ENCODE measurements at regions not wholly inside any gene's neighbourhood (a gene's known extent, or its start where the extent isn't known, plus 50 kb on each side); places are given as distances from the start of the nearest gene placed in this dataset.

DNA sequence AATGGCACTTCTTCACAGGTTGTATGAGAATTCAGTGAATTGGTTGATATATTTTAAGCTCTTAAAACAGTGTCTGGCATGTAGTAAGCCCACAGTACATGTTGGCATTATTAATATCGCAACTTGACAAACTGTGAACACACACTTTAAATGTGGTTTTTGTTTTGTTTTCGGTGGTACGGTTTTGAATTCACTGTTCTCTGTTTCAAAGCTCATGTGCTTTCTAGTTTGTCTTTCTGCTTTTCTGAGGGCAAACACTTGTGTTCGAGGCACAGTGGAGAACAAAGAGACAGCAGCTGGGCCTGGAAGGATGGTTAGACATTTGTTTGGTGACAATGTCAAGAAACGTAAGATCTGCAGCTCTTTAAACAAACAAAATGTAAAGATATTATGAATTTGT, 276.5 kb upstream of the MC4R start:
- no peak overlapping the region for H3K4me3 ChIP-seq (ENCODE audit: low read length)
- TF ChIP-seq, protein P1, sequence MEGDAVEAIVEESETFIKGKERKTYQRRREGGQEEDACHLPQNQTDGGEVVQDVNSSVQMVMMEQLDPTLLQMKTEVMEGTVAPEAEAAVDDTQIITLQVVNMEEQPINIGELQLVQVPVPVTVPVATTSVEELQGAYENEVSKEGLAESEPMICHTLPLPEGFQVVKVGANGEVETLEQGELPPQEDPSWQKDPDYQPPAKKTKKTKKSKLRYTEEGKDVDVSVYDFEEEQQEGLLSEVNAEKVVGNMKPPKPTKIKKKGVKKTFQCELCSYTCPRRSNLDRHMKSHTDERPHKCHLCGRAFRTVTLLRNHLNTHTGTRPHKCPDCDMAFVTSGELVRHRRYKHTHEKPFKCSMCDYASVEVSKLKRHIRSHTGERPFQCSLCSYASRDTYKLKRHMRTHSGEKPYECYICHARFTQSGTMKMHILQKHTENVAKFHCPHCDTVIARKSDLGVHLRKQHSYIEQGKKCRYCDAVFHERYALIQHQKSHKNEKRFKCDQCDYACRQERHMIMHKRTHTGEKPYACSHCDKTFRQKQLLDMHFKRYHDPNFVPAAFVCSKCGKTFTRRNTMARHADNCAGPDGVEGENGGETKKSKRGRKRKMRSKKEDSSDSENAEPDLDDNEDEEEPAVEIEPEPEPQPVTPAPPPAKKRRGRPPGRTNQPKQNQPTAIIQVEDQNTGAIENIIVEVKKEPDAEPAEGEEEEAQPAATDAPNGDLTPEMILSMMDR (conservative IDR thresholded peaks at IDR 0.05; ENCODE audit: low read length) = no peak
- DNase-seq (ENCODE audit: low read depth) = no peak

DNA sequence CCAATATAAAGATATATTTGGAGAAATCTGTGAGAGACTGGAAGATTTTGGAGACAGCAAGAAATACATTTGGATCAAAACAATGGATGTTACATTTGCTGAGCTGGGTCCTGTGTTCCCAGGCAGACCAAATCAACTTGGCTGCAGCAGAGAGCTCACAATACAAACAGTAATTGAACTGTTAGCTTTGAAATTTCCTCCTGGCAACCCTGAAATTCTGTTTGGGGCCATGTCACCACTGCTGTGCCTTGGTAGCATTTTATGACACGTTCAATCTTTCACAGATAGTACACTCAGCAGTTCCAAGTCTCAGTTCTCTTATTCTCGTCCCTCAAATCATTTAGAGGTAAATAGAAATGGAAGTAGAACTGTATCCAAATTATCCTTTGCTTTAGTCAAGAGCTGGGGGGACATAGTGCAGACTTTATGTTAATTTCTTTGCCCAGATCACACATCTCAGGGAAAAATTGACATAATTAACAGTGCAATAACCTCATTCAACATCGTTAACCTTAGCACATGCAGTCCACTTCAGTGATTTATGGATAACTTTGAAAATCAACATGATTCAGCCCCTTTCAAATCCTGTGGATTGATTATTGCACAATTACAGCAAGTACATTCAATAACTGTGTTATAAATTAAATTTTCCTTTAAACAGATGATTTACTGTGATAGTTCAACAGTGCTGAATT, 277.4 kb upstream of the MC4R start:
- H3K4me3 ChIP-seq (ENCODE audit: low read length) = no peak overlapping the region
- TF ChIP-seq, protein P1 (conservative IDR thresholded peaks at IDR 0.05; ENCODE audit: low read length) = no peak
- DNase-seq (ENCODE audit: low read depth) = no peak

DNA sequence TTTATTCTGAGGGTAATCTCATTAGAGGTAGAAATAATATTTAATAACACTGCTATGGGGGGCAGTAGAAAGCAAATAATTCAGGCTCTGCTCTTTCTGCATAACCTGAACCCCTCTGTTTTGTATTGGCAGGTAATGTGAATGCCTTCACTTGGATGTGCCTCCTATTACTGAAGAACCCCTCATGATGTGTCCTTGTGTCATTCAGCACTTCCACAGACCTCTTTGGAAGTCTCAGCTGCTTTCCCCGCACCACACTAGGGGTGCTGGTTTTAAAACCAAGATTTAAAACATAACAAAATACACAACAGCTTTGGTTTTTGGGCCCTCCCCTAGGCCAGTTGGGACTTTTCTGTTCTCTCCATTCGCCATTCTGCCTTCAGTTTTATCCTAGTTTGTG, 281.7 kb upstream of the MC4R start:
- DNase-seq (ENCODE audit: low read depth) = no peak
- no peak overlapping the region for H3K4me3 ChIP-seq (ENCODE audit: low read length)
- TF ChIP-seq, protein P1 (conservative IDR thresholded peaks at IDR 0.05; ENCODE audit: low read length) = no peak

DNA sequence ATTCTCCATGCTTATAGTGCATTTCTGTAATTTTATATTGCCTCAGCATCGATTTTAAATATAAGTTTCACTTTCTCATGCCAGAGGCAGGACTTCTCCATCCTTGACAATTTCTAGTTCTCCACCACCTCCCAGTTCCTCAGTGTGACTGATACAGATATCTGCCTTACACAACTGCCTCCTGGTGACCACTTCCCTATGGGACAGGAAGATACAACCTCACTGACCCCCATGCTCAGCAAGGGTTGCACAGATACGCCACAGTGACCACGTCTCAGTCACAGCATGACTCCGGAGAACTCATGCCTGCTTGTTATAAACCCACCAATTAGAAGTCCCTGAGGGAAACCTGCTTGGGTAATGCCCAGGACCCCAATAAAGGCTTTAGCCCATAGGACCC, 284.0 kb upstream of the MC4R start:
- DNase-seq (ENCODE audit: low read depth) = no peak
- no peak overlapping the region for H3K4me3 ChIP-seq (ENCODE audit: low read length)
- TF ChIP-seq, protein P1 (conservative IDR thresholded peaks at IDR 0.05; ENCODE audit: low read length) = no peak

DNA sequence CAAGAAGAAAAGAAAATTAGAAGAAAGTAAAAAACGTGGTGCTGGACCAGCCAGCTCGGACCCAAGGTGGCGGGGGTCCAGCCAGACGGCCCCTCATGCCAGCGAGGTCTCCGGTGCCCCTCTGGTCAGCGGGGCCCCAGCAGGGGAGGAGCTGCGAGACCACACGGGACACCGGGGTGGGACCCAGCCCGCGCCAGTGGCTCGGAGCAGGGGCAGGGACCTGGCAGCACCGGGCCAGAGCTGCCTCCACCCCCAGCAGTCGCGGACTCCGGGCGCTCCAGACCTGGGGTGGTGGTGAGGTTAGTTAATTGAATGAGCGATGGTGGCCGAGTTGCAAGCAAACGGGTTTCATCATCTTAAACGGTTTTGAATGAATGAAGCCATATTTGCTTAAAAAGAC, 289.9 kb upstream of the MC4R start:
- TF ChIP-seq, protein P1 (conservative IDR thresholded peaks at IDR 0.05; ENCODE audit: low read length) = no peak
- no peak for DNase-seq (ENCODE audit: low read depth)

DNA sequence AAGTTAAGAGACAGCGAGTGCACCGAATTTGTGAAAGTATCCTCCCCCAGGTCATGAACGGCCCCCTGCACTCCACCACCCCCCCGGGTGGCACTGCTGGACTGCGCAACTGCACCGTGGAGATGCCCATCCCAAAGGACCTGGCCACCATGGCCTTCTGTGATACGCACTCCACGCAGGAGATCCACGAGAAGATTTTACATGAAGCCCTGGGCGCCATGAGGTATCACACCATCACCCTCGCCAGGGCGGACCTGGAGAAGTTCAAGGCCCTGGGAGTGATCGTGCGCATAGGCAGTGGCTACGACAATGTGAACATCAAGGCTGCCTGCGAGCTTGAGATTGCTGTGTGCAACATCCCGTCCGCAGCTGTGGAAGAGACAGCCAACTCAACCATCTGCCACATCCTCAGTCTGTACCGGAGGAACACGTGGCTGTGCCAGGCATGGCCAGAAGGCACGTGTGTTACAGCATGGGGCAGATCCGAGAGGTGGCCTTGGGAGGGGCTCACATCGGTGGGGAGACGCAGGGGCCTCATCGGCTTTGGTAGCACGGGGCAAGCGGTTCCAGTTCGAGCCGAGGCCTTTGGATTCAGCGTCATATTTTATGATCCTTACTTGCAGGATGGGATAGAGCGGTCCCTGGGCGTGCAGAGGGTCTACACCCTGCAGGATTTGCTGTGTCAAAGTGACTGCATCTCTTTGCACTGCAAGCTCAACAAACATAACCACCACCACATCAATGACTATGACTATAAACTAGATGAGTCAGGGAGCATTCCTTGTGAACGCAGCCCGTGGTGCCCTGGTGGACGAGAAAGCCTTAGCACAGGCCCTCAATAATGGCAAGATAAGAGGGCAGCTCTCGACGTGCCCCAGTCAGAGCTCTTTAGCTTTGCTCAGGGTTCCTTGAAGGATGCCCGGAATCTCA, 290.8 kb upstream of the MC4R start:
- H3K4me3 ChIP-seq (ENCODE audit: low read length) = no peak overlapping the region
- DNase-seq (ENCODE audit: low read depth) = no peak
- TF ChIP-seq, protein P1 (conservative IDR thresholded peaks at IDR 0.05; ENCODE audit: low read length) = no peak

More for the DNA sequence above, 289.9 kb upstream of the MC4R start:
- no peak overlapping the region for H3K4me3 ChIP-seq (ENCODE audit: low read length)
